Vagina (tissue), 2 donors: ENCODE measurements at regions not wholly inside any gene's neighbourhood (a gene's known extent, or its start where the extent isn't known, plus 50 kb on each side); places are given as distances from the start of the nearest gene placed in this dataset.

Source experiments
- POLR2A ChIP-seq, 2 donors: fragments of 450-650 bp; IDR thresholded peaks; one replicate each; pipeline ENCODE4 v1.6.1; 2017; ENCODE audit warnings: antibody characterized with exemption in 2 of 2, mild to moderate bottlenecking in 2 of 2, moderate library complexity in 2 of 2
- POLR2AphosphoS5 ChIP-seq, 2 donors: sonication (generic); formaldehyde crosslinking; IDR thresholded peaks; one replicate each; pipeline ENCODE4 v1.9.0; 2017; ENCODE audit warnings: antibody characterized with exemption in 2 of 2, mild to moderate bottlenecking in 2 of 2, low read depth in 1 of 2; ENCODE audit not compliant: insufficient read depth in 1 of 2
- TF ChIP-seq, protein P1 (sequence below), 3 experiments: fragments of 450-650 bp in 2 of 3; fragments of 200-600 bp in 1 of 3; sonication (generic) in 1 of 3; IDR thresholded peaks; one replicate each; pipeline ENCODE4 v1.5.1; 2017 to 2019; ENCODE audit warnings: antibody characterized with exemption in 3 of 3, mild to moderate bottlenecking in 2 of 3, moderate library complexity in 2 of 3

DNA sequence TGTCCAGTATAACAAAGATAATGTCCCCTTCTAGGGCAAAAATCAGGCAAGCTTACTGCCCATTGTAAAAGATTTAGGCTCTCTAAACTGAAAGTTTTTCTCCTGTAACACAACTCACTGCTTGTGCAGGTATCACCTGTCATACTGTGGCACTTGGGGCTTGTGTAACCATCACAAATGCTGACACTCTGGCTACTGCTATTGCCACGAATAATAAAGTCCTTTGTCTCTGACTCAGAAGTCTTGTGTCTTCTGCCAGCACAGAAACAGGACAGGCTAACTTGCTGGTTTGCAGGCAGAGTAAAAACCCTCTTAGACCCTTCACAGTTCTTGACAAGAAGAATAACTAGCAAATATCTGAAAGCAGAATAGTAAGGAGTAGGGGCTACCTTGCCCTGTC lies 273.9 kb downstream of the RPS24 start:
- TF ChIP-seq, protein P1, sequence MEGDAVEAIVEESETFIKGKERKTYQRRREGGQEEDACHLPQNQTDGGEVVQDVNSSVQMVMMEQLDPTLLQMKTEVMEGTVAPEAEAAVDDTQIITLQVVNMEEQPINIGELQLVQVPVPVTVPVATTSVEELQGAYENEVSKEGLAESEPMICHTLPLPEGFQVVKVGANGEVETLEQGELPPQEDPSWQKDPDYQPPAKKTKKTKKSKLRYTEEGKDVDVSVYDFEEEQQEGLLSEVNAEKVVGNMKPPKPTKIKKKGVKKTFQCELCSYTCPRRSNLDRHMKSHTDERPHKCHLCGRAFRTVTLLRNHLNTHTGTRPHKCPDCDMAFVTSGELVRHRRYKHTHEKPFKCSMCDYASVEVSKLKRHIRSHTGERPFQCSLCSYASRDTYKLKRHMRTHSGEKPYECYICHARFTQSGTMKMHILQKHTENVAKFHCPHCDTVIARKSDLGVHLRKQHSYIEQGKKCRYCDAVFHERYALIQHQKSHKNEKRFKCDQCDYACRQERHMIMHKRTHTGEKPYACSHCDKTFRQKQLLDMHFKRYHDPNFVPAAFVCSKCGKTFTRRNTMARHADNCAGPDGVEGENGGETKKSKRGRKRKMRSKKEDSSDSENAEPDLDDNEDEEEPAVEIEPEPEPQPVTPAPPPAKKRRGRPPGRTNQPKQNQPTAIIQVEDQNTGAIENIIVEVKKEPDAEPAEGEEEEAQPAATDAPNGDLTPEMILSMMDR (IDR thresholded peaks at IDR 0.05): no peak
- TF ChIP-seq POLR2A (IDR thresholded peaks at IDR 0.05) (no peak), POLR2AphosphoS5 (IDR thresholded peaks at IDR 0.05; ENCODE audit: insufficient read depth in 1 of 2, low read depth in 1 of 2) (no peak)
